ENCODE measurements at regions not wholly inside any gene's neighbourhood (a gene's known extent, or its start where the extent isn't known, plus 50 kb on each side); places are given as distances from the start of the nearest gene placed in this dataset.

DNA sequence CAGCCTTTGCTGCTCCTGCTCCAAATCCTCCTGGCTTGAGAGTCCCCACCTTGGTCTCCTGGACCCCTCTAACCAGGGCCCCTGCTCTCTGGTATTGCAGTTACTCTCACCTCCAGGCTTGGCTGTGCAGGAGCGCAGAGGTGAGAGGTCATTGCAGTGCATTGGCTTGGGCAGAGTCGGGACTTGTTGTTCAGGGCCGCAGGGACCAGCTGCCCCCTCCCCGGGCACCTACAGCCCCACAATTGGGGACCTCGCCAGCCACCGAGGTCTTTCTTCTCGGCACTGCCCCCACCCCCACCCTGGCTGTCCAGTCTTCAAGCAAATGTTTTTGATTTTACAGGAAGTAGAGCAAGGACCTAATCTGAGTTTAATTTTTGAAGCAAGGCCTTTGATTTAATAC, 65.5 kb upstream of the FGF3 start:
- TF ChIP-seq, protein P1, sequence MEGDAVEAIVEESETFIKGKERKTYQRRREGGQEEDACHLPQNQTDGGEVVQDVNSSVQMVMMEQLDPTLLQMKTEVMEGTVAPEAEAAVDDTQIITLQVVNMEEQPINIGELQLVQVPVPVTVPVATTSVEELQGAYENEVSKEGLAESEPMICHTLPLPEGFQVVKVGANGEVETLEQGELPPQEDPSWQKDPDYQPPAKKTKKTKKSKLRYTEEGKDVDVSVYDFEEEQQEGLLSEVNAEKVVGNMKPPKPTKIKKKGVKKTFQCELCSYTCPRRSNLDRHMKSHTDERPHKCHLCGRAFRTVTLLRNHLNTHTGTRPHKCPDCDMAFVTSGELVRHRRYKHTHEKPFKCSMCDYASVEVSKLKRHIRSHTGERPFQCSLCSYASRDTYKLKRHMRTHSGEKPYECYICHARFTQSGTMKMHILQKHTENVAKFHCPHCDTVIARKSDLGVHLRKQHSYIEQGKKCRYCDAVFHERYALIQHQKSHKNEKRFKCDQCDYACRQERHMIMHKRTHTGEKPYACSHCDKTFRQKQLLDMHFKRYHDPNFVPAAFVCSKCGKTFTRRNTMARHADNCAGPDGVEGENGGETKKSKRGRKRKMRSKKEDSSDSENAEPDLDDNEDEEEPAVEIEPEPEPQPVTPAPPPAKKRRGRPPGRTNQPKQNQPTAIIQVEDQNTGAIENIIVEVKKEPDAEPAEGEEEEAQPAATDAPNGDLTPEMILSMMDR (conservative IDR thresholded peaks at IDR 0.05): no peak
- TF ChIP-seq ZFX (IDR thresholded peaks at IDR 0.05): no peak

Data from C4-2B (cell line).